ENCODE measurements at regions not wholly inside any gene's neighbourhood (a gene's known extent, or its start where the extent isn't known, plus 50 kb on each side); places are given as distances from the start of the nearest gene placed in this dataset.

DNA sequence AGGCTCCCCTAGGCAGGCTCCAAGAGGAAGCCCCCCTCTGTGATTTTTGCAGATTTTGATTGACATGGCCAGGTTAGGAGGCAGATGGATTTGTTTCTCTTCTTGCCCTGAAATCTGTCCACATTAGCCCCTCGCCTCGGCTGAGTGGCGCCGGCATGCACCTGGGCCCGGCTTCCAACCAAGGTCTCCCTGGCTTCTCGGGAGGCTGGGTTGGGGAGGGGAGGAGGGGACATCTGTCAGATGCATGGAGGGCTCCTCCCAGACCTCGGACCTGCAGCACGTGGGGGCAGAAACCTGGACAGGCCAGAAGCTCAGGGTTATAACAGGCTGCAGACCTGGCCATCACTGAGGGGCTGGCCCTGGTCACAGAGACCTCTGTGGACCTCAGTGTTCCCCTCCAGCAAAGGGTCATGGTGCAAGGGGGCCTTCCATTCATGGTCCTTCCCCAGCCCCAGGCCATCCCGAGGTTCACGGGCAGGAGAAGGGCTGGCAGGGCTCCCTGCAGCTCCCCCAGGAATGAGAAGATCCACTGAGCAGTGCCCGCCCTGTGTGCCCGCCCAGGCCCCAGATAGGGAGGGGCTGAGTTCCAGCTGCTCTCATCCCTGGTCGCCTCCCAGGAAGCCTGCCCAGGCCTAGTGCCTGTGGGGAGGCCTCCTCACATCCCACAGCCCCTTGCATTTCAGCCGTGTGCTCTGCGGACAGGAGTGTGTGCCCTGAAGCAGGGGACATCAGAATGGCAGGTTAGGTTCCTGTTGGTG, 747.8 kb downstream of the BRD1 start:
- no peak for DNase-seq (ENCODE audit: low spot score)

DNA sequence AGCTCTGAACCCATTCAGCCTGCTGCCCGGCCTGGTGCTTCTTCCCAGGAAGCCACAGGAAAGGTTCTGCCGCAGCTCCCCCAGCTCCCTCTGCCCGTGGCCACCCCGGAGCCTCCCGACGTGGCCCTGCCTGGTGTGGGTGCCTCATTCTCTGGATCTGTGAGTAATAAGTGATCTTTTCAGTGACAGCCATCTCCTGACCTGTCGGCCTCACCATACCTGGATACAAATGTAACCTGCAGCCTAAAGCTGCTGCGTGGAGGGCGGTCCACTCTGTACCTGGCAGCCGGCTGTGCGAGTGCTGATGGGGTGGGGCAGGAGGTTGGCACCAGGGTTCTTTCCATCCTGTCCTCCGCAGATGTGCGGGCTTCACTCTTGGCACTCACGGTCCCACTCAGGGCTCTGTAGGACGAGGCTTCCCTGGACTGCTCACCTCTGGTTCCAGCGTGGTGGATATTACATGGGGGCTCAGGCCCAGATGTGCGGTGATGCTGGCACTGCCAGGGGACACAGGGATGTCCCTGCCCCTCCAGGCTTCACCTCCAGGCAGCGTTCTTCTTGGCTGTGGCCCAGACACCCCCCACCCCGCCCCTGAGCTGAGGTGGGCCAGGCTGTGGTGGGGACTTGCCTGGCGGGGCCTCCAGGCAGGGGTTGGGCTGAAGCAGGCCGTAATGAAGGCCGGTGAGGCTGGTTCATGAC, 748.5 kb downstream of the BRD1 start:
- DNase-seq (ENCODE audit: low spot score) = no peak

DNA sequence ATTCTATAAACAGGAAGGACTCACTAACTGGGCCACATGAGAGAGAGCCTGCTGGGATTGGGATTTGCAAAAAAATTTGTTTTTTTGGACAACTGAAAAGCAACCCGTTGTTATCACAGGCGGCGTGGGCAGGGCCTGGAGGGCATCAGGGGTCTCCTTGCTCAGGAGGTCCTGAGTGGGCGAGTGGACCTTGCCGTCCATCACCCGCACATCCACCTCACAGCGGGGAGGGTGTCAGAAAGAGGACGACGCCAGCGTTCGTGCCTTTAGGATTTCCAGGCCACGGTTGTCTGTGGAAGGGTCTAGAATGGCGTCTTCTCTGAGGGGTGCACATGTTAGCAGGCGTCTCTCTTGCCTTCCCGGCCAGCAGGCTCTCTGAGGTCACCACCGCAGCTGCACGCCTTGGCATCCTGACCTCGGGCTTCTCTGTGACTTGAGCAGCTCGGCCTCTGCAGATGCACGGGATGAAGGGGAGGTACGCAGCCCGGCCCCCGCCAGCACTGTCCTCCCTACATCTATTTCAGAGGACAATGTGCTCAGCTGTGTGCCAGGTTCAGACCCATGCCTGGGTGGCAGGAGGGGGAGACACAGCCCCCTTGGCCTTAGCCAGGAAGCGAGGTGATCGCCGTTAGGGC, 749.5 kb downstream of the BRD1 start:
- no peak for DNase-seq (ENCODE audit: low spot score)

DNA sequence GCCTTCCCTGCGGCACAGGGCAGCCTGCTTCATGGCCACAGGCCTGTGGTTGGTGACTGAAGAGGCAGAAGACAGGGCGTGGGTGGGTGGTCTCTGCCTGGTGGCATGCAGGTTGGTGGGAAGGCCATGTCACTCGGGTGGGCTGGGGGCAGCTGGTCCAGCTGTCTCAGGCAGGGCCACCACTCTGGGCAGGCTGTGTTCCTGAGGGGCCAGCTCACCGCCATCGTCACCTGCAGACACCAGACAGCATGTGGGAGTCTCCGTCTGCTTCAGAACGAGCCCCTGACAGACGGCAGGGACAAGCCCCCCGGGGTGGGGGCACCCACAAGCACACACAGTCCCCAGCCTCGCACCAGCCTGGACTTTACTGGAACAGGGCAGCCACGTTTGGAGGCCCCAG, 750.1 kb downstream of the BRD1 start:
- DNase-seq (ENCODE audit: low spot score) = no peak

DNA sequence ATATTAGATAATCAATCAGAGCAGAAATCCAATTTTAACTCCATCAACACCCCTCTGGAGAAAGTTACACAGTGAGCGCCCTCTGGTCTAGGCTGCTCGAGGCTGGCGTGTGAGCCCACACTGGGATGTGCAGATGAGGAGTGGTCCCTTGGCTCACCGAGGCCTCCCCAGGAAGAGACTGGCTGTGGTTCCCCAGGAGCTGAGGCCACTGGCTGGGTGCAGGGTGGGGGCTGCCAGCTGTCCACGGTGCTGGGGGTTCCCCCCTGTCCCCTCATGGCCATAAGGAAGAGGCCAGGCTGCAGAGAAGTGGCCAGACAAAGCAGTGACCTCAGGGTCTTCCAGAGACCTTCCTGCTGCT, 750.7 kb downstream of the BRD1 start:
- no peak for DNase-seq (ENCODE audit: low spot score)

DNA sequence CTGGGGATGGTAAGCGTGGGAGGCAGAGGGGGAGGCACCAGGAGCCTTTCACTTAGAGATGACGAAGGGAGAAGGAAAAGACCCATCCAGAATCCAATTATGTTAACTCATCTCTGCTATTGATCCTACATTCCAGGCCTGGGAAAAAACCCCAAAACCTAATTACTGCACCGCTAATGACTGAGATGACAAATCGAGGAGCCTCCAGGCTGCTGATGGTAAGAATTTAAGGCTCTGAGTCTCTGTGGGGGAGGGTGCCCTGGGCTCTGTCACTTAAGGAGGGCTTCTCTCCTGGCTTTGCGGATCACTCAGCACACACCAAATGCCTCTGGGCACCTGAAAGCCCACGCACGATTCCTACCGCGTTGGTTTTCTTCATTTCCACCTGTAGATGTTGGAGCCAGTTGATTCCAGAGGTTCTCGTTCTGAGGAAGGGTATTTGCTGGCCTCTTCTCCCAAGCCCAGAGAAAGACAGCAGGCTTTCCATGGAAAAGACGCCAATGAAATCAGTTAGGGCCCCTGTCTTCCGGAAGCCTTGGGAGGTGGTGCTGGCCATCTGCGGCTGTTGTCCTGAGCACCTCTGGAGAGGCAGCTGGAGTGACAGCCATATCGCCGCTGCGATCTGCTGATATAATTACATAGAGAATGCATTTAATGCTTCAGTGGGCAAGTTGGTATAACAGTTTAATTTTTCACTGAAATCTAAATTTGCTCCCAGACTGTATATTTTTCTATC, 751.2 kb downstream of the BRD1 start:
- DNase-seq (ENCODE audit: low spot score) = no peak

DNA sequence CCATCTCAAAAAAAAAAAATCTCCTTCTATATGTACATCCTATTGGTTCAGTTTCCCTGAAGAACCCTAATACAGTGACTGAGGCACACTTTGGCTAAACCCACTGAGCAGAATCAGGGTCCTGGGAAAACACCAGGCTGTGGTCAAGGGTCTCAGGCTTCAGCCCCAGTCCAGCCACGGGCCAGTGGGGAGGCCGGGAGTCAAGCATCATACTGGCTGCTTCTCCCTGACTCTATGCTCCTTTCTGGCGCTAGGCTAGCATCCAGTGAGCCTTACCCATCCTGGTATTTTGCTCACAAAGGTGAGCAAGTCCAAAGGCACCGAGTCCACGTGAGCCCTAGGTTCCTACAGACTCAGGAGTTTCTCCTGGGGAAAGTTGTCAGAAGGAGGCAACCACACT, 752.5 kb downstream of the BRD1 start:
- no peak for DNase-seq (ENCODE audit: low spot score)

DNA sequence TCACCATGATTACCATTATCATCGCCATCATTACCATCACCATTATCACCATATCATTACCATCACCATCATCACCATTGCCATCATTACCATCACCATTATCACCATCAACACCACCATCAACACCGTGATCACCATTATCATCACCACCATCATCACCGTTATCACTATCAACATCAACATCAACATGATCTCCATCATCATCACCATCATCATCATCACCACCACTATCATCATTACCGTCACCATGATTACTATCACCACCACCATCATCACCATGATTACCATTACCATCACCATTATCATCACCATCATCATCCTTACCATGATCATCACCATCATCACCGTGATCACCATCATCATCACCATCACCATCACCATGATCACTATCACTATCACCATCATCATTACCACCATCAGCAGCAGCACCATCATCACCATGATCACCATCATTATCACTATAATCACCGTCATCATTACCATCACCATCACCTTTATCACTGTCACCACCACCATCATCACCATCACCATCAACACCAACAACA, 753.7 kb downstream of the BRD1 start:
- DNase-seq (ENCODE audit: low spot score) = no peak

DNA sequence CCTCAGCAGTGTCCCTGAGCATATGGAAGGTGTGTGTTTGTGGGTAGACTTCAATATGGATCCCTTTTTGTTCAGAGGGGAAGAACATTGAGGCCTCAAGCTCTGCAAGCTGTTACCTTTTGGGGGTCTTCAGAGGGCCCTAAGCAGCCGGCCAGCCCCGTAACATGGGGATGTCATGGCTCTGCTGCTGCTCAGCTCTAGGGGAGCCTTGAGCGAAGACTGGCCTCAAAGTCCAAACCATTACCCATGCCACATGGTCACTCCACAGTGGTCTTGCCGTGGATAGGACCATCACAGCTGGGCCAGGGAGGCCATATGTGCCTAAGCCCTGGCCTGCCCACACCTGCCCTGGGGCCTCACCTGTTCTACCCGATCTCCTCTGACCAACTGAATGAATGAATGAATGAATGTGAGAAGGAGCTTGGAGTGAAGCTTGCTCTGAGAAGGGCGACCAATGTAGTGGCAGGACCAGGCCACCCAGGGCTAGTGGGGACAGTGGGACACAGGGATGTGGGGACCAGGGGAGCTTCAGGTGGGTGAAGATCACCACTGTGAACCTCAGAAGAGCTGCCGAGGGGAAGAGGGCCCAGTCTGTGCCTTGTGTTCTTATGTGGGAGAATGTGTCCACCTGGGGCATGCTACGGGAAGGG, 754.6 kb downstream of the BRD1 start:
- no peak for DNase-seq (ENCODE audit: low spot score)

DNA sequence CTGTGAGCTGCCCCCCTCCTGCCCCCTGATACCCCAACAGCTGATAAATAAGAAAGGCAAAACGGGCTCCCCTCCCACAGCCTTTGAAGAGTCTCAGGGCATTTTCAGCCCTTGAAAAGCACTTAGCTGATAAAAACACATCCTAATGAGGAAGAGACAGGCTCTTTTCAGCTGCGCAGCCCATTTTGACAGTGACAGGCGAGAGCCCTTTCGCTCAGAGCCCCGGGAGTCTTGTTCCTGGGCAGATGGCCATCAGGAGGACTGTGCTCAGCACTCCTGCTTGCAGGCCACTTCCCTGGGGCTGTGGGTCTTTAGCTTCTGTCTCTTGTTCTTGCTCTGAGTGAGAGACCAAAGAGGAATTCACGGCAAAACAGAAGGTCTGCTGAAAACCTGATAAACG, 757.2 kb downstream of the BRD1 start:
- DNase-seq (ENCODE audit: low spot score) = no peak

DNA sequence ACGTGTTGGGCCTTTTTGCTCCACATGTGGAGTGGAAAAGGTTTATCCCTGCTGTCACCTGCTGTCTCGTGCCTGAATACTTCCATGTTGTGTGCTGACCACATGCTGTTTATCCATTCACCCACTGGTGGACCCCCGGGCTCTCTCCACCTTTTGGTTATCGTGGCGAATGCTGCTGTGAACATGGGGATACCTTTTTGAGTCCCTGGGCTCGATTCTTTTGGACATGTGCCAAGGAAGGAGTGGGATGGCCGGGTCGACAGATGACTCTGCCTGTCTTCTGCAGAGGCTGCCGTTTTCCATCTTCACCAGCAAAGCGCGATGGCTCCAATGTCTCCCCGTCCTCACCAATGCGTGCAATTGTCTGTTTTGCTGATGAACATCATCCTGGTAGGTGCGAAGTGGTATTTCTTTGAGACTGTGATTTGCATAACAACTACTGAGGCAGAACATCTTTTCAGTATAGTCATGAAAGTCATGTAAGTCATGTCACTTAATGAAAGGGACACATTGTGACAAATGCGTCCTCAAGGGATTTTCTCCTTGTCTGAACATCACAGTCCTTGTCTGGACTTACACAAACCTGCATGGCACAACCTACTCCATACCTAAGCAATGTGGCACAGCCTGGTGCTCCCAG, 758.7 kb downstream of the BRD1 start:
- no peak for DNase-seq (ENCODE audit: low spot score)

DNA sequence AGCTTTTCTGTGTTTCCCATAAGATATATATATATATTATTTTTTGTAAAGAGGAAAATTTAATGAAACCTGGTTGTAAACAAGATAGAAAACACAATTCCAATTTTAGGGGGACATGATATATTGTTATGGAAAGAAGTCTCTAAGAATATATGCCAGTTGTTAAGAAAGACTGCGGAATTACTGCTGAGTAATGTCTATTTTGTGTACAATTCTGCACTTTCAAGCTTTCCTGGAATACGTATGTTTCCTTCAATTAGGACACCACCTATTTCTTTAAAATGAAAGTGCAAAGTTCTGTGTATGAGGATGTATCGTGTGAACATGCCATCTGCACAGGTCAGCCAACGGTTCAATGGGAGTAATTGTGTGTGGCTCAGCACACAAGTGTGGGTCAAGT, 760.2 kb downstream of the BRD1 start:
- no peak for DNase-seq (ENCODE audit: low spot score)

DNA sequence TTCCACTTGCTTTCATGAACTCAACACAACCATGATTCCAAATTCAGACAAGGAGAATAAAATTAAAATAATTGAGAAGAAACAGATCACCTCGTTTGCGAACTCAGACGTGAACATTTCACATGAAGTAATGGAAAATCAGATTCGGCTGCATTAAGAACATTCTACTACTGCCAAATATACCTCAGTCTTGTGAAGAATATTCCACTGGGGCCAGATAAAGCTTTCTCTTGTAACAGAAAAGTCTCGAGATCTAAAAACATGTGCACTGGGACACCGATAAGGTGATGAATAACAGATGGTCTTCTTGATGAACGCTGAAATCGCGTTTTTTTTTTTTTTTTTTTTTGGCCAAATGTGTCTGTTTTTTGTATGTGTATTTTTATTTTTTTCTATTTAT, 761.1 kb downstream of the BRD1 start:
- DNase-seq (ENCODE audit: low spot score) = no peak

DNA sequence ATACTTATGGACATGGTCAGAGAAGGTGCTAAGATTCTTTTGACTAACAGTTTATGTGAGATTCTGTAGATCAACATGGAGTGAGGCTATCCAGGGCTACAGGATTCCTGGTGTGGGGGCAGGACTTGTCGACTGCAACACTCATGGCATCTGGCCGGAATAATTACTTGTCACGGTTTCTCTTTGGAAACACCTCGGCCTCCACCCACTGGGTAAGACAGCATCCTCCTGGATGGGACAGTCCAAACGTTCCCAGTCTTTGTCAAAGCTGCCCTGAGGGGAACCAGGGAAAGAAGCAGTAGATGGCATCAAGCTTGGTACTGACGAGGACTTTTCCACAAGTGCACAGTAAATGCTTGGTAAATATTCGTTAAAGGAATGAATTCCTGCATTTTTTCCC, 762.8 kb downstream of the BRD1 start:
- DNase-seq (ENCODE audit: low spot score) = no peak

DNA sequence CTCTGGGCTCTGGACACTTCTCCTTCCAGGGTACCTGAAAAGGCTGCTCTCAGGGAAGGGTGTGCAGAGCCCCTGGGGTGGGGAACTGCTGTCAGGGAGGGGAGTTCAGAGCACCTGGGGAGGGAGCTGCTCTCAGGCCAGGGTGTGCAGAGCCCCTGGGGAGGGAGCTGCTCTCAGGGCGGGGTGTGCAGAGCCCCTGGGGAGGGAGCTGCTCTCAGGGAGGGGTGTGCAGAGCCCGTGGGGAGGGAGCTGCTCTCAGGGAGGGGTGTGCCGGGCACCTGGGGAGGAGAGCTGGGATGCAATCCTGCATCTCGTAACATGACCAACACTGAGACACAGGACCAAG, 764.2 kb downstream of the BRD1 start:
- DNase-seq (ENCODE audit: low spot score) = no peak

DNA sequence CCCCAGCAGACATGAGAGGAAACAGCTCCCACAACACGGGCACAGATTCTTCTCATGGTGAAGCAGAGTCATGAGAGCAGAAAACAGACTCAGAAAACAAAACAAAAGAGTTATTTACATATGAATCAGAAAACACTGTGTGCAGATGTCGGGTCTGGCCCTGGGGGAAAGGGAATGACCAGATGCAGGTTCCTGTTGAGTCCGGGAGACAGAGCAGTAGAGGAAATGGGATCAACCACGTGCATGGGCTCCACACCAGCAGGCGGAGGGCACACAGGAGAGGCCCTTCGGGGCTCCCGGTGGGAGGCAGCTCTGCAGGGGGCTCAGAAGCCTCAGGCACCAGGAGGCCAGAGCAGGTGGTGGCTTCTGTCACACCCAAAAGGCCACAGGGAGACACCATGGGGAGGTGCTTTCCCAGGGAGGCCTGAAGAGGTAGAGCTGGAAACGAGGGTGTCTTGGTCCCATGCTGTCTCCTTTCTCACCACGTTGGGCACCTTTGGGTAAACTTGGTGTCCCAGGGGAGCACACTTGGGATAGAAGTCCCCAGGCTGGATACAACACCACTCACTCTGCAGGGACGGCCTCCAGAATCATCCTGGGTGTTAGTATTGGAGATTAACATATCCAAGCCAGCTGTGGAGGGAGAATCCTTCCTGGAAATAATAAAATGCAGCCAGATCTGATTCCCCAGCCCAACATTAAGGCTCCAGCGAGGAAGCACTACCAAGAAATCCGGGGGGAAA, 764.7 kb downstream of the BRD1 start:
- DNase-seq (ENCODE audit: low spot score) = no peak

DNA sequence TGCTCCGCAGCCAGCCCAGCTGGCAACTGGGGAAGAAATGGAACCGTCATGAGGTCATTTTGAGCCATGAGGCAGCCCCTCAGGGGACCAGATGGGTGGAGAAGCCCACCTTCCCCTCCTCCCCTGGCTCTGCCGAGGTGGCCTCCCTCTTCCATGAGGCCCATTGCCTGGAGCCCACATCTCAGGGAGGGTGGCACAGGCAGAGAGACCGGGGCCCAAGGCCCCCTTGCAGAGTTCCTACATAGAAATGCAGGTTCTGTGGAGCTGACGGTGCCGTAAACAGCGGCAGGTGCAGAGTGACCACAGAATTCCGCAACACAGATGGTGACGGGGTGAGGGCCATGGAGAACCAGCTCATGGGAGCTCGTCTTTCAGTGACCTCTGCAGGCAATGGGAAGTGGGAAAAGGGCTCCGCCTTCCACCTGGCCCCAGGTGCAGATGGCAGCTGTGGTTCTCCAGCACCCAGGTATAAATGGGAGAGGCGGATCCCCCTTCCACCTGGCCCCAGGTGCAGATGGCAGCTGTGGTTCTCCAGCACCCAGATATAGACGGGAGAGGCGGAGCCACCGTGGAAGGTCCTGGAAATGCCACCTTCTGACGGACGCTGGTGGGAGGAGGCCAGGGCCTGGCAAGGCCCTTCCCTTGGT, 765.4 kb downstream of the BRD1 start:
- DNase-seq (ENCODE audit: low spot score) = no peak

DNA sequence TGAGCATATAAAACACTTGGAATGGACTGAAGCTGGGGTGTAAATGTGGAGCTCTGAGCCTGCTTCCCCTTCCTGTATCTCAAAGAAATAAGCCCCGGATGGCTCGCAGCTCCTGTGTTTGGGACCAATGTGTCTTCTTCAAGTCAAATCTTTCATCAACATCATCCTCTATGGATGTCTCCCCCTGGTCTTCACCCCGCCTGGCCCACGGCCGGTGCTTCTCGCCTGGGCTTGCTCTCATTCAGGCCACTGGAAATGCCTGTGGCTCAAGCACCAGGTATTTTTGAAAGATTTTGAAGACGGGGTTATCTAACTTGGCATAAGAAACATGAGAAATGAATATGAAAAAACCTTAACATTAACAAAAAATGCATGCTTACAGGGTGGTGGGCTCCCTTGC, 769.8 kb downstream of the BRD1 start:
- no peak for DNase-seq (ENCODE audit: low spot score)

DNA sequence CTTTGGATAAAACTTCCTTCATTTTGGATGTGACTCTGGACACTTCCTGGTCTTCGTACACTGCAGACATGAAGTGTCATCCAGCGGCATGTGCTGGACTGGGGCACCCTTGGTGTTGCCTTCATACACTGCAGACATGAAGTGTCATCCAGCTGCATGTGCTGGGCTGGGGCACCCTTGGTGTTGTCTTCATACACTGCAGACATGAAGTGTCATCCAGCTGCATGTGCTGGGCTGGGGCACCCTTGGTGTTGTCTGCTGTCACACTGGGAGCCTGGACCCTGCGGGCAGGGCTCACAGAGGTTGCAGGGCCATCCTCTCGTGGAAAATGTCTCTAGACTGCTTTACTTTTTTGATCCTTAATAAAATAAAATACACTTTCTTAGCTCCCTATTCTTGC, 771.4 kb downstream of the BRD1 start:
- no peak for DNase-seq (ENCODE audit: low spot score)

DNA sequence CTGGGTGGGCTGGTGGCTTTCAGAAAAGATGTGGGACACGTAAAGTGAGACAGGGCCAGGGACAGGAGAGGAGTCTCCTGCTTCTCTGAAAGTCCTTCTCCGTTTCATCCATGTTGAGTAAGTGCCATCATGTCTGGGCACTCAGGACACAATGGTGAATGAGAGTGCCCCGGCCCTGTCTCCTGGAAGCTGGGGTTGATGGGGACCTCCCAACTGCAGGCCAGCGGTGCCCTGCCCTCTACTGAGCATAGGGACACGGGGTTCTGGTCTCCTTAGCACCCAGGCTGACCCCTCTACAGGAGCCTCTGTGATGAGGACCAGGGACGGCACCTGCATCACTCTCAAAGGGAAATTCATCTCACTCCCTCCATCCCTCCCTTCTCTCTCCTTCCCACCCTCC, 772.3 kb downstream of the BRD1 start:
- no peak for DNase-seq (ENCODE audit: low spot score)
